Peyer's patch (tissue), 4 donors: ENCODE measurements at regions not wholly inside any gene's neighbourhood (a gene's known extent, or its start where the extent isn't known, plus 50 kb on each side); places are given as distances from the start of the nearest gene placed in this dataset.

Source experiments
- CTCF ChIP-seq, 6 experiments: fragments of 450-650 bp in 4 of 6; fragments of 200-600 bp in 2 of 6; sonication (generic) in 1 of 6; IDR thresholded peaks; one replicate each; pipeline ENCODE4 v1.5.1; 2017 to 2019; ENCODE audit warnings: antibody characterized with exemption in 6 of 6, mild to moderate bottlenecking in 3 of 6, moderate library complexity in 1 of 6
- POLR2A ChIP-seq, 2 donors: fragments of 450-650 bp; IDR thresholded peaks; one replicate each; pipeline ENCODE4 v1.5.1; 2017; ENCODE audit warnings: antibody characterized with exemption in 2 of 2, mild to moderate bottlenecking in 2 of 2, moderate library complexity in 2 of 2

- no peak for TF ChIP-seq CTCF (IDR thresholded peaks at IDR 0.05)
- no peak for TF ChIP-seq POLR2A (IDR thresholded peaks at IDR 0.05)
Measured at GRCh38 chr19:33900817-33901216, 104.1 kb downstream of the KCTD15 start.
